Heart left ventricle (tissue), 16 donors: ENCODE measurements at regions not wholly inside any gene's neighbourhood (a gene's known extent, or its start where the extent isn't known, plus 50 kb on each side); places are given as distances from the start of the nearest gene placed in this dataset.

Source experiments
- ATAC-seq, 4 donors: fragments of 200-7000 bp; cut with Tn5 transposase; one replicate each; pipeline ENCODE4 v1.9.1; 2020 to 2022; ENCODE audit warnings: moderate library complexity in 4 of 4, mild to moderate bottlenecking in 3 of 4, moderate number of reproducible peaks in 1 of 4
- DNase-seq, 5 donors: peaks; one replicate each; pipeline ENCODE4 v3.0.0-alpha.2; 2020
- H3K27ac ChIP-seq, 12 donors: fragments of 200-600 bp; sonication (generic) in 4 of 12; one replicate each; pipeline versions ENCODE4 v1.5.0 to v1.8.0; 2016 to 2022; ENCODE audit warnings: mild to moderate bottlenecking in 2 of 12
- H3K27me3 ChIP-seq, 9 donors: fragments of 200-600 bp; sonication (generic) in 2 of 9; one replicate each; pipeline versions ENCODE4 v1.5.1 to v1.8.0; 2016 to 2022; ENCODE audit warnings: mild to moderate bottlenecking in 3 of 9
- H3K36me3 ChIP-seq, 9 donors: fragments of 200-600 bp; sonication (generic) in 2 of 9; one replicate each; pipeline versions ENCODE4 v1.5.0 to v1.8.0; 2018 to 2022; ENCODE audit warnings: mild to moderate bottlenecking in 2 of 9
- H3K4me1 ChIP-seq, 12 donors: fragments of 200-600 bp; sonication (generic) in 4 of 12; one replicate each; pipeline versions ENCODE4 v1.5.0 to v1.8.0; 2016 to 2022; ENCODE audit warnings: mild to moderate bottlenecking in 3 of 12
- H3K4me3 ChIP-seq, 12 donors: fragments of 200-600 bp; sonication (generic) in 4 of 12; one replicate each; pipeline versions ENCODE4 v1.5.0 to v1.8.0; 2017 to 2022; ENCODE audit warnings: mild to moderate bottlenecking in 9 of 12, moderate library complexity in 4 of 12
- H3K9me3 ChIP-seq, 12 donors: fragments of 200-600 bp; sonication (generic) in 4 of 12; one replicate each; pipeline versions ENCODE4 v1.5.0 to v1.8.0; 2016 to 2022; ENCODE audit warnings: mild to moderate bottlenecking in 1 of 12
- CTCF ChIP-seq, 12 donors: fragments of 200-600 bp; sonication (generic) in 4 of 12; IDR thresholded peaks; one replicate each; pipeline versions ENCODE4 v1.5.0 to v1.8.0; 2018 to 2022; ENCODE audit warnings: antibody characterized with exemption in 12 of 12, mild to moderate bottlenecking in 5 of 12
- POLR2A ChIP-seq, 2 donors: fragments of 450-650 bp; IDR thresholded peaks; one replicate each; pipeline ENCODE4 v1.6.1; 2017; ENCODE audit warnings: antibody characterized with exemption in 2 of 2, mild to moderate bottlenecking in 2 of 2, moderate library complexity in 2 of 2
- WGBS, 4 donors: extraction: QIAGEN DNeasy Blood & Tissue Kit in 2 of 4; methylation state at CpG; one replicate each; pipeline versions ENCODE4 v1.1.5 to v1.1.7; 2013 to 2018; 5-methylcytosine and 5-hydroxymethylcytosine counted together
- intact Hi-C, 10 donors: fragments of 100-400 bp; cut with DNase I; formaldehyde crosslinking; loops; one replicate each; pipeline versions ENCODE4 v1.11.1 to v1.14.2; 2022
- donor health status: ischemic (EF 13 %, LVEDD 7.1; RV severe dilation, severe dysfunction).
- donor health status: healthy with polysubstance abuse.
- donor health status: DM: no; HTN: yes; CAD: no.
- donor health status: DM: no; HTN: no; CAD: no.
- donor health status: ischemic (EF 25% LVEDD 6.9; RV normal size, moderate dysfunction).
- donor health status: ischemic (EF 25% LVEDD 5.7; RV mildly dilated, moderate dysfunction).
- donor health status: healthy.
- donor health status: DM: yes; HTN: yes; CAD: no.
- donor health status: ischemic (EF 35%, LVEDD 5.7; RV mildly dilated, moderate dysfunction).
- donor health status: nonischemic (EF 11% LVEDD 7.7; RV severe dilation, severe dysfunction).
- donor health status: DM: yes; HTN: yes; CAD: no.
- donor health status: PGD.
- donor health status: ischemic (EF 29% LVEDD 5.4; RV normal size, mild dysfunction).
- donor health status: nonischemic (EF 23%, LVEDD 6.1; RV moderate dilation, normal function).

- peaks cover 0 to 22% (median 8%) of the 10 kb centered on the region in 12 donors for H3K4me1 ChIP-seq
- H3K9me3 ChIP-seq, result peaks cover 0 to 18% (median 0%) of the 10 kb centered on the region in 12 donors
- intact Hi-C loops, result no loop called here
- DNase-seq (no peak), ATAC-seq (no peak)
- no peak overlapping the region for H3K27ac ChIP-seq
- TF ChIP-seq CTCF (IDR thresholded peaks at IDR 0.05) (no peak), POLR2A (IDR thresholded peaks at IDR 0.05) (no peak)
- no peaks in the 10 kb centered on the region for H3K27me3 ChIP-seq
- 56 to 75% (median 63%) methylated on average over 1 of the region's 1 CpG for WGBS, 4 donors
- no peak overlapping the region for H3K4me3 ChIP-seq
- H3K36me3 ChIP-seq, result no peaks in the 10 kb centered on the region
Observed at GRCh38 chr10:31635009-31635408, 293.6 kb downstream of the ARHGAP12 start.

DNA sequence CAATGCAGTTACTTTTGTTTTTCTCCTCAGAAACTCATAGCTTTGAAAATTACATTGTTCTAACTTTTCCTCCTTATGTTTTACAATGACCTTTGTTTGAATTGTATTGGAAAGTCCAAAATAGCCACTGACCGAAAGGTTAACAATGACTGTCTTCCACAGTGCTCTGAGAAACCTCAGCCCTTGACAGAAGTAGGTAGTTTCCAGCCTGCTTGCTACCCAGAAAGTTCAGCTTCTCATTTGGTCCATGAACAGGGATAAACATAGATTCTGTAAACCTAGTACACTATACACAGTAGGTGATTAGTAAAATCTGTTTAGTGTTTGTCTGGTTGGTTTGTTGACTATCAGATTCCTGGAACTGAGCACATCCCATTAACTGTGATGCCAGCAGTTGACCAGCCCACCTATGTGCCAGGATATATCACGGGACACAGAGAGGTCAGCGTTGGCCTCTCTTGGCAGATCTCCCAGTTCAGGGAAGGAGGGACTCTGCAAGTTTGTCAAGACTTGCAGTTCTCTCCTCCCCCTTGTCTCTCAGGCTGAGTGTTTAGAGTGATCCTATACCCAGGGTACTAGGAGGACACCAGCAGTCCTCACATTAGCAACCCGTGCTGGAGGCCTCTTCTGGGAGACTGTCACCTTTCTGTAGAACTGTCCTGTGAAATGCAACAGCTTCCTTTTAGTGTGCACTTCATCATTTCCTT, 297.6 kb downstream of the ARHGAP12 start:
- 32 to 41% (median 33%) methylated on average over 4 of the region's 4 CpGs for WGBS, 4 donors
- no peaks in the 10 kb centered on the region for H3K36me3 ChIP-seq
- DNase-seq, result peak in 1 of 5 donors; percentile 78
- H3K27ac ChIP-seq, result peak overlapping the region in 11 of 12 donors; percentile 2 to 68 (median 36)
- peaks cover 0 to 19% (median 6%) of the 10 kb centered on the region in 12 donors for H3K9me3 ChIP-seq
- peaks cover 0 to 29% (median 8%) of the 10 kb centered on the region in 12 donors for H3K4me1 ChIP-seq
- ATAC-seq, result peak; percentile 85 to 94 (median 92)
- no peaks in the 10 kb centered on the region for H3K27me3 ChIP-seq
- no peak overlapping the region for H3K4me3 ChIP-seq
- TF ChIP-seq POLR2A (IDR thresholded peaks at IDR 0.05), result no peak
- intact Hi-C loops, result no loop called here

GRCh38 chr10:31625566-31625965, 303.1 kb downstream of the ARHGAP12 start:
- ATAC-seq (no peak), DNase-seq (no peak)
- no peaks in the 10 kb centered on the region for H3K36me3 ChIP-seq
- WGBS, 4 donors, result 89 to 96% (median 92%) methylated on average over 4 of the region's 4 CpGs
- H3K9me3 ChIP-seq, result peaks cover 0 to 27% (median 7%) of the 10 kb centered on the region in 12 donors
- TF ChIP-seq POLR2A (IDR thresholded peaks at IDR 0.05), result no peak
- no peak for TF ChIP-seq CTCF (IDR thresholded peaks at IDR 0.05)
- H3K4me1 ChIP-seq, result peaks cover 0 to 37% (median 12%) of the 10 kb centered on the region in 12 donors
- H3K27ac ChIP-seq, result peak overlapping the region in 1 of 12 donors; percentile 63
- H3K4me3 ChIP-seq, result no peak overlapping the region
- intact Hi-C loops, result loop anchor here in 4 of 10 donors (10.0 kb wide), 5 partner anchors 59 to 871 kb away; no protein-coding TSS in a partner anchor
- H3K27me3 ChIP-seq, result no peaks in the 10 kb centered on the region

GRCh38 chr10:31624611-31625010, 304.0 kb downstream of the ARHGAP12 start:
- H3K4me1 ChIP-seq, result peaks cover 0 to 39% (median 21%) of the 10 kb centered on the region in 12 donors

More at GRCh38 chr10:31624611-31625010, 304.0 kb downstream of the ARHGAP12 start:
- H3K4me3 ChIP-seq, result no peak overlapping the region
- TF ChIP-seq CTCF (IDR thresholded peaks at IDR 0.05) (no peak), POLR2A (IDR thresholded peaks at IDR 0.05) (no peak)
- ATAC-seq, result no peak
- H3K36me3 ChIP-seq, result no peaks in the 10 kb centered on the region
- DNase-seq, result no peak
- H3K9me3 ChIP-seq, result peaks cover 0 to 27% (median 7%) of the 10 kb centered on the region in 12 donors
- H3K27me3 ChIP-seq, result no peaks in the 10 kb centered on the region
- peak overlapping the region in 3 of 12 donors; percentile 62 to 80 (median 63) for H3K27ac ChIP-seq
- intact Hi-C loops, result loop anchor here in 6 of 10 donors (5.0 to 10.0 kb wide), 7 partner anchors 60 to 870 kb away; no protein-coding TSS in a partner anchor
